Activated CD8-positive, alpha-beta memory T cell treated with anti-CD3 and anti-CD28 coated beads, Interleukin-2, amount 50 U/mL, for 24 hours (primary cell): ENCODE measurements at regions not wholly inside any gene's neighbourhood (a gene's known extent, or its start where the extent isn't known, plus 50 kb on each side); places are given as distances from the start of the nearest gene placed in this dataset.

Source experiments
- DNase-seq: peaks from one replicate; pipeline ENCODE4 v3.0.0-alpha.2; 2020; ENCODE audit errors: extremely low read depth

DNA sequence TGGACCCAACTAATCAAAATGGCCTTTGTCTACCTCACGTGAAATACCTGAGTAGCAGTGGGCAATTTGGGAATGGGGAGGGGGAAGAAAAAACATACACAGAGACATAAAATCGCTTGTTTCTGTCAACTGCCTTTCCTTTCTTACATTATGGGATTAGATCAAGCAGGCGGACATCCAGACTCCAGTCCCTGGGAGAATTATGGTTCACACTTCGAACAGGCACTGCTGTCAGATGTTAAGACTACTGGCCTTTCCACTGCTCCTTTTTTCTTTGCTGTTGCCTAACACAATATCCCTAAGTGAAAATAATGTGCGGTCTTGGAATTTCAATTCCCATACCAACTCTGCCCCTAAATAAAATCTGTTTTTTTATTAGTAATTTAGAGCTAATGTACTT is 1719.7 kb upstream of the SLC10A2 start:
- DNase-seq: no peak

GRCh38 chr13:104784891-104785290 is 1718.7 kb upstream of the SLC10A2 start:
- DNase-seq: no peak

DNA sequence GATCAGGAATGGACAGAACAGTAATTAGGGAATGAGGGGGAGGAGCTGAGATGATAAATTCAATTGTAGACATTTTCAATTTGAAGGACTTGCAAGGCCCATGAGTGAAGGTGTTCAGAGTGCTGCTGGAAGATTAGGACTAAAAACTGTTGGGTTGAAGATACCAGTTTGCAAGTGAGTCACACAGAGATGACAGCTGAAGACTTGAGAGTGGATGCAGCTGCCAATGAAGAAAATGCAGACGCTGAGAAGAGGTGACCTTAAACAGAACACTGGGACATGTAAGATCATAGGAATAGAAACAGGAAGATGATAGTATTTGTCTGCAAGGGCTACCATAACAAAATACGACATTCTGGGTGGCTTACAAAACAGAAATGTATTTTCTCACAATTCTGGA is 1716.5 kb upstream of the SLC10A2 start:
- DNase-seq: no peak

DNA sequence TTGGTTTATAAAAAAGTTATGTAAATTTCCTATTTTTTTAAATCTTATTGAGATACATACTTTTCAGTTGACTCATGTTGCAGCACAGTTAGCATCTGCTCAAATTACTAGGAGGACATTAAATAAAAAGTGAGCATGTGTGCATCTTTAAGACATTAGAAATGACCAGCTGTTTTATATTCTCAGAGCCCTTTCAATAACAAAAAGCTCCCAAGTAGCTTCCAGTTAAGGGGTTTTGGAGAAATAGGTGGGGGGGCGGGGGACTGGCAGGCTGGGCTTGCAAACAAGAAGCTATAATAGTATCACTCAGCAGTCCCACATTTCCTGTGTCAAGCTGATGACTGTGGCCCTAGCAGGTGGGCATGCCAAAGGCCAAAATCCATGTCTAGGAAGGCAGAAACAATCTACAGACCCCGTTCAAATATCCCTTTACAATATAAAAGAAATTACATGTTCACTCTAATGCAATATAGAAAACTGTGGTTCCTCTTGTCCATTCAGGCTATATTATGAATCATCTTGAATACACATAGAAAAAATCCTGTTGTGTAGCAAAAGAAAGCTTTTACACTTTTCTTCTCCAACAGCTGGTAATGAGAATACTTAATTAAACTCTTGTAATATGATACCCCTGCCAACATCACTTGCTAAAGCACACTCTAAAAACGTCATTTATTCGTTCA is 1713.2 kb upstream of the SLC10A2 start:
- DNase-seq: no peak

GRCh38 chr13:104773775-104774174 is 1707.6 kb upstream of the SLC10A2 start:
- DNase-seq: no peak

DNA sequence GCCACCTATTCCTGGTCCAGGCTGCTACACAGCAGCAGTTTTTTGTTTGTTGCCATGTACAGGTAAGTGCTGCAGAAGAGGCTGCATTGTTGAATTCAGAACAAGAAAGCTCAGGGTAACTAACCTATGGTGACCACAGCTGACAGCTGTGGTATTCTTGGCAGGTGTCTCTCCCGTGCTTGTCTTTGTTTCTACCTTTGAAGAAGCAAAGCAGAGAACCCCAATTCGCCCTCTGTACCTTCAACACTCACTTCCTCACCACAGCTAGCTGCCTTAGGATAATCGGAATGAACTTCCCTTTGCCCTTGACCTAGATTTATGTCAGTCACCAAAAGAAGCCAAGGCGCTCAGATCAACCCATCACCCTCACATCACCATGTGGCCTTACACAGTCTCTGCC is 1703.3 kb upstream of the SLC10A2 start:
- no peak for DNase-seq

DNA sequence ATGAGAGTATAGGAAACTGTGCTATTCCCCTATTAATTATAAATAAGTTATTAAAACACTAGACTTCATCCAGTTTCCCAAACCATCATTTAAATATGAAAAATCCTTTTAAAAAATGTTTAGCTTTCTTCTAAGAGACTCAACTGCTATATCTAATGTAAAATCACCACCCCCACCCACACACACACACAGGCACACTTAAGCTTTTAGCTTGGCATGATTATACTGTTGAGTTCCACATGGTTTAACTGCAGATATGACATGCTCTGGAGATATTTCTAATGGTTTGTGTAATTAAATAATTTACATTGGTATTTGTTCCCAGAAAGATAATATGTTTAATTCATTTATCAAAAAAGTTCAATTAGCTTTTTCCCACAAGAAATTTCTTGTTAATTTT is 1700.1 kb upstream of the SLC10A2 start:
- DNase-seq: no peak

DNA sequence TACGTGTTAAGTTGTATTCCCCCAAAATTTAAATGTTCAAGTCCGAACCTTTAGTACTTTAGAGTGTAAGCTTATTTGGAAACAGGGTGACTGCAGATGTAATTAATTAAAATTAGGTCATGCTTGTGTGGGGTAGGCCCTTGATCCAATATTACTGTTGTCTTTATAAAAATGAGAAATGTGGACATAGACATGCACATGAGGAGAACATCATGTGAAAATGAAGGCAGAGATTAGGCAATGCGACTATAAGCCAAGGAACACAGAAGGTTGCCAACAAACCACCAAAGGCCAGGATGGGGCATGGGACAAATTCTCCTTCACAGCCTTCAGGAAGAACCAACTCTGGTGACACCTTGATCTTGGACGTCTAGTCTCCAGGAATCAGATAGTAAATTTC is 1698.4 kb upstream of the SLC10A2 start:
- no peak for DNase-seq

GRCh38 chr13:104759069-104759468 is 1692.9 kb upstream of the SLC10A2 start:
- DNase-seq: no peak

DNA sequence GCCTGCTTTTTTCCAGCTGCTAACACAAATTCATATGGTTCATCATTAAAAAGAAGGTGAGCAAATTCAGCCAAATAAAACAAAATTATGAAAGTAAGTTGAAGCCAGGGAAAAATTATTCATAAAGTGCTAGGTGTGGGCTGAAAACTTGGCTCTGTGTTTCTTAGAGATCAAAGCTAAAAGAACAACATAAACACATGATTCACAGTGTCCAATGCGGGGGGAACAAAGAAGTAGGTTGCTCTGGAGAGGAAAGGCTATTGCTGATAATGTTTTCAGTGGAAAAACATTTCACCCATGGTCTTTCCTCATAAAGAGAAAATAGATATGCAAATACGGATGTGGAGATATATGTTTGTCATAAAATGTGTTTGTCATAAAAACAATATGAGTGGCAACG is 1691.5 kb upstream of the SLC10A2 start:
- no peak for DNase-seq

DNA sequence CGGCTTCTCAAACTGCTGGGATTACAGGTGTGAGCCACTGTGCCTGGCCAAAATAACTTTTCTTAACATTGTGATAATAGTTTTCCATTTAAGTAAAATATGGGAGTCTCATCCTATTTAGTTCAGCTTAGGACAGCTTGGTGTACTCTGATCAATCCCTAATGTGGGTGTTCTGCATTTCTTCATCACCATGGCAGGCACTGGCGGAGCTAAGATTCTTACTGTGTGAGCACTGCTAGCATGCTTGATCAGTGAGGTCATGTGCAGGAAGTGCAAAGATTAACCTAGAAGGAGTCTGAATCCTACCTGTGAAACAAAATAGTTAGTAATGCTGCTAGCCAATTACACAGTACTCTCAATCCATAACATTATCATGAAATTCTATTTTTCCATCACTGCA is 1684.2 kb upstream of the SLC10A2 start:
- no peak for DNase-seq

DNA sequence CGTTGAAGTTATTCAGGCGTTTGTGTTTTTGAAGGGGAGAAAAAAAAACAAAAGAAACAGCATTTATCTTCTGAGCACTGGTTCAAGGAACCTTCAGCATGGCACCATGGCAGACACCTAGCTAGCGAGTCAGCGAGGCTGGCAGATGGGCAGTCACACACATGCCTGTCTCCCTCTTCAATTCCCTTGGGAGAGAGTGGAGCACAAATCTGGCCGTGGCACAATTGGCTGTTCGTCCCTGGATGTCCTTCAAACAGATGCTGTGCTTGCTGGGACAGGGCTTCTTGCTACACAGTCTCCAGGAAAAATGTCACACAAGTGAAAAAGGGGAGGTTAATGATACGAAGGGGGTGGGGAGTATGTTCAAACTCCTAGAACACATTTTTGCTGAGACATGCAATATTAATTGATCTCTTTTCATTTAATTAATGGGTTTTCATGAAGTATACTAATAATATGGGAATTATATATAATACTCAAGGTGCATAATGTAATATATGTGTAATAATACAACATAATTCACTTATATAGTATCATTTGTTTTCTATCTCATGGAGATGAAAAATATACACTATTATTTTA is 1674.5 kb upstream of the SLC10A2 start:
- DNase-seq: no peak

DNA sequence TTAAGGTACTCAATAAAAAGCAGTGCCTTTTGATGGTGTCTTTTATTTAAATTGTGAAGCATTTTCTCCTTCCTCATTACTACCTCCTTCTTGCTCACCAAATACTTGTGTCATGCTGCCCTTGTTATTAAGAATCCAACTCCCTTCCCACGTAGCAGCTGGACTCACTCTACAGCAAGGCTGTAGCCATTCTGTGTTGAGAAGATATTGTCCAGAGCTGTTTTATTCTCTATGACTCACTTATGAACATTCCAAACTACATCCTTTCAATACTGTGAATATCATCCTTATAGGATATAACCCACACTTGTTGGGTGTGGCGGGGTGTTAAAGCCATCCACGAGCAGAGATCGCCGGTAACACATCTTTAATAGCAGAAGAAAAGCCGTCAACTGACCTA is 1671.5 kb upstream of the SLC10A2 start:
- no peak for DNase-seq

GRCh38 chr13:104733427-104733826 is 1667.2 kb upstream of the SLC10A2 start:
- DNase-seq: no peak

DNA sequence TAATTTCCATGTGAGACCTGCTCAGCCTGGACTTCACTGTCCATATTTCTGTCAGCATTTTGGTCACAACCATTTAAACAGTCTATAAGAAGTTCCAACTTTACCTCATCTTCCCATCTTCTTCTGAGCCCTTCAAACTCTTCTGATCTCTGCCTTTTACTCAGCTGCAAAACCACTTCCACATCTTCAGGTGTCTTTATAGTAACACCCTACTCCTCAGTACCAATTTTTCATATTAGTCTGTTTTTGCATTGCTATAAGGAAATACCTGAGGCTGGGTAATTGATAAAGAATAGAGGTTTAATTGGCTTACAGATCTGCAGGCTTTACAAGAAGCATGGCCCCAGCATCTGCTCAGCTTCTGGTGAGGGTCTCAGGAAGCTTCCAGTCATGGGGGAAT is 1648.9 kb upstream of the SLC10A2 start:
- no peak for DNase-seq

DNA sequence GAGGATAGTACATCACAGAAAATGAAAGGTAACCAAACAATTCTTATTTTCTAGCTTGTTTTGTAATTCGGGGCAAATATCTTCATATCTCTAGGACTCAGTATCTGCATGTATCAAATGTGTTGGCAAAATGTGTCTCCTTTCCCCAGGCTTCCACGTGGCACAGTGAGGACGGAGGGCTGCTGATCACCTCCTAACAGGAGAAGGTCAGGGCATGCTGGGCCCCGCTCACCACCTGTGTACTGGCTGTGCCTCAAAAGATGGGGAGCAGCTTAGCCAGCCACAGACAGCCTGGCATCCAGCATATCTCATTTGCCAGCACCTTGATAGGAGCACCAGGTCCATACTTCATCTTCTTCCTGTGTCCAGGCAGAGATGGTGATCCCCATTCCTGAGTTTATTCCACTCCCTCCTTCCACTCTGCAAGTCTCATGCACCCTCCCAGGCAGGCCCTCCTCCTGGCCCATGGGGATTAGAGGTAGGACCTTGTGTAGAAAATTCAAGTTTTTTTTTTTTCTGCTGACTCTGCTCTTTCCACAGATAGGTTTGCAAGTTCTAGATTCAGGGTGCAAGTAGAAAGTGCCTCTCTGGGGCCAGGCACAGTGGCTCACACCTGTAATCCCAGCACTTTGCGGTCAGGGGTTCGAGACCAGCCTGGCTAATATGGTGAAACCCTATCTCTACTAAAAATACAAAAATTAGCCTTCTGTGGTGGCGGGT is 1639.0 kb upstream of the SLC10A2 start:
- DNase-seq: no peak

DNA sequence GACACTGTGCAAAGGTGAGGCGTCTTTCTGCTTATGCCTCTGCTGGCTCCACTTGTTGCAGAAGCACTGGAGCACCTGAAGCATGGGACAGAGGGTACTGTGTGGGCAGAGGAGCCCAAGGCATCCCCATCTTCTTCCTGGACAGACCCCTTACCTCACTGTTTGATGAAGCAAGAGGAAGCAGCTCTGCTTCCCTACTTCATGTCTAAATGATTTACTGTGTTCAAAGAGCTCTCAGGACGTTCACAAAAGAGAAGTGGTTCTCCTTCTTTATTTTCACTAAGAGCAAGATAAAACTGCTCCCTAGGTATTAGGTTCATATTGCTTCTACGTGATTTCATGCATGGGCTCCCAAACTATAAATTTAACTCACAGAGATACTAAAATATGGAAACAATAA is 1635.4 kb upstream of the SLC10A2 start:
- DNase-seq: no peak

DNA sequence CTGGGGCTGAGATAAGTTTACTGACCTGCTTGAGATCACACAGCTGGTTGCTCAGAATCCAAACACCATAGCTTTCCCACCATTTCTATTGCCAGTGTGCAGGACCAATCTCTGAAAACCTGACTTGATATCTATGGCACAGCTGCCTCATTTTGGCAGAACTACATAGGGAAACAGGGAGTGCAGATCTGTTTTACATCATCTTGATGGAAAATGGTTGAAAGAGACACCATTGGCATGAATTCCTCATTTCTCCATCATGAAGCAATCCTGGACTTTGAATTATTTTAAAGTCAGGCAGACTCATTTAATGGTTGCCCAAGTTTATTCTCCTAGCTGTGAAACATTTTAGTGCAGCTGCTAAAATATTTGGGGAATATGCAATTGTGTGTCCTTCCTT is 1628.2 kb upstream of the SLC10A2 start:
- no peak for DNase-seq

GRCh38 chr13:104693126-104693525 is 1626.9 kb upstream of the SLC10A2 start:
- no peak for DNase-seq

DNA sequence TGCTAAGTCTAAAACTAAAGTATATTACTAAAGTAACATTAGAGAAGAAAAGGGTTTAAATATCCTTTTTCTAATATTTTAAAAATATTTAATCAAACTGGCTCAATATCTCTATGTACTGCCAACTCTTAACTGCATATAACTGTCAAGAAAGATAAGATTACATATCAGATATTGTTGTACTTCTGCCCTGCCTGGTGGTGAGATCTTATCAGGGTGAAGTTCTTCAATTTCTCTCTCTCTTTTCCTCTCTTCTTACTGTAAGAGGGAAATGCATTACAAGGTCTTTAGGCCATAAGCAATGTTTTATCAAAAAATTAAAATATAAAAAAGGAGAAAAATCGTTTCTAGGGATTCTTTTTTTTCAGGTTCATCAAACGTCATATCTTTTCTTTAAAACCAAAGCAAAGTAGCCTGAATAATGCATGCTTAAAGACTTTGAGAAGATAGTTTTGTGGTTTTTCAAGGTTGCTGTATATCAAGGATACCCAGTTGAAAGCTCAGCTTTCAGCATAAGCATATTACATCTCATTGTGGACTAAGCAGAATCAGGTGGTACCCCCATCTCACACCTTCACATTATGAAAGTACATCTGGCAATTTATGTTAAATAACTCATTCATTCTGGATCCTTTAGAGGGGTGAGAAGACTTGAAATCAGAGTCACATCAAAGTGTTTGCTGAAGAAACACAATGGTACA is 1625.7 kb upstream of the SLC10A2 start:
- no peak for DNase-seq

DNA sequence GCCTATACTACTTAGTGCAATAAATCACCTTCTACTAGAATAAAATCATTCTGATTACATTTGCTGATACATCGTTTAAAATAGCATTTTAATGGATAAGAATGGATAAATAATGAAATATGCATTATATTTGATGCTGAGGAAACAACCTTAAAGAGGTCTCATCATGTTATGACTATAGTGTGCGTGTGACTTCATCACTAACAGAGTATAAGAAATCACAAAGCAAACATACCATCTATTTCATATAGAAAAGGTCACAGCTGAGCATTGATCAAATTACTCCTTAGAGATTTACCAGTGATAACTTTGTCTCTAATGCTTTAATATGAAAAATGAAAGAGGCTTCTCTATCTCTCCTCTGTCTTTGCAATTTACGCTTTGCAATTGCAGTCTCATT is 1620.3 kb upstream of the SLC10A2 start:
- no peak for DNase-seq

DNA sequence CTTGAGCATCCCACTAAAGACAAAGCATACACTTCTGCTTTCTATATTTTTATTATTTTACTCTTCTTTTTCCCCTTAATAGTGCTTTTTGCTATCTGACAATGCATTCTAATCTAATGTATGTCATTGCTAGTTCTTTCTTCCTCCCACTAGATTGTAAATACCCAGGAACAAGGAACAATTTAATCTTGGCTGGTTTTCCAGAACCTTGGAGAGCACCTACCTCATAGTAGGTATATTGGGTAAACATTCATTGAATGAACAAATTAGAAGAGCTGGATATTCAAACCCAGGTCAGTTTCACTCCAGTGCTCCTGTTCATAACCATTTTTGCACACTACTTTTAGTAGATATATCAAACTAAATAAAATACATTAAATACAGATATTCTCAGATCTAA is 1617.6 kb upstream of the SLC10A2 start:
- no peak for DNase-seq

DNA sequence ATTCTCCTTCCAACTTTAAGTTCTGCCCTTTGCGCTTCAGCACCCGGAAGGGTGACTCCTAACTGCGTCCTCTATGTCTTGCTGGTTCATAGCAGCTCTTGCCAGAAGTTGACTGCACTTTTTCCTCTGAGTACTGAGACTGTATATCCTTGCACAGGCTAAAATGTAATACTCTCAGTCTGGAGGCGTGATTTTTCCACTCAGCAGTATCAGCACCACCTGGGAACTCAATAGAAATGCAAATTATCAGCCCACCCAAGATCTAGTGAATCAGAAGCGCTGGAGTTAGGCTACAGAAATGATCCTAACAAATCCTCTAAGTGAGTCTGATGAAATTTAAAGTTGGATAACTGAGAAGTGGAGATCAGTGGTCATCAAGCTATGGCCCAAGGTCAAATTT is 1611.9 kb upstream of the SLC10A2 start:
- DNase-seq: no peak
